ENCODE measurements at regions not wholly inside any gene's neighbourhood (a gene's known extent, or its start where the extent isn't known, plus 50 kb on each side); places are given as distances from the start of the nearest gene placed in this dataset.

- TF ChIP-seq CTCF (IDR thresholded peaks at IDR 0.05), result no peak
- TF ChIP-seq POLR2A (IDR thresholded peaks at IDR 0.05), result no peak
These were observed 607.3 kb downstream of the STK39 start for GRCh38 chr2:167640096-167640495.
